GM21786 (cell line): ENCODE measurements at regions not wholly inside any gene's neighbourhood (a gene's known extent, or its start where the extent isn't known, plus 50 kb on each side); places are given as distances from the start of the nearest gene placed in this dataset.

Experiments
- ATAC-seq: cut with Tn5 transposase; IDR thresholded peaks from one replicate; pipeline ENCODE4 v1.9.1; 2021; ENCODE audit not compliant: unreplicated experiment

DNA sequence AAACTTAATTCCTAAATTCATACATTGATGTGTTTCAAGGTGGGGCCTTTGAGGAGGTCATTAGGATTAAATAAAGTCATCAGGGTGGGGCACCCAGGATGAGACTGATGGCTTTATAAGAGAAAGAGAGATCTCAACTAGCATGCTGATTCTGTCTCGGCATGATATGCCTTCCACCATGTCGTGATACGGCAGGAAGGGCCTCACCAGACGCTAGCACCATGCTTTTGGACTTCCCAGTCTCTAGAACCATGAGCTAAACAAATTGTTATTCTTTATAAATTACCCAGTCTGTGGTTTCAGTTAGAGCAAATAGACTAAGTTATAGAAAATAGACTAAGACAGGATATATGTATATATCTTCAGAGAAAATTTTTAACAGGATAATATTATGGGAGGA is 759.6 kb downstream of the MED13L start:
- ATAC-seq: no peak

DNA sequence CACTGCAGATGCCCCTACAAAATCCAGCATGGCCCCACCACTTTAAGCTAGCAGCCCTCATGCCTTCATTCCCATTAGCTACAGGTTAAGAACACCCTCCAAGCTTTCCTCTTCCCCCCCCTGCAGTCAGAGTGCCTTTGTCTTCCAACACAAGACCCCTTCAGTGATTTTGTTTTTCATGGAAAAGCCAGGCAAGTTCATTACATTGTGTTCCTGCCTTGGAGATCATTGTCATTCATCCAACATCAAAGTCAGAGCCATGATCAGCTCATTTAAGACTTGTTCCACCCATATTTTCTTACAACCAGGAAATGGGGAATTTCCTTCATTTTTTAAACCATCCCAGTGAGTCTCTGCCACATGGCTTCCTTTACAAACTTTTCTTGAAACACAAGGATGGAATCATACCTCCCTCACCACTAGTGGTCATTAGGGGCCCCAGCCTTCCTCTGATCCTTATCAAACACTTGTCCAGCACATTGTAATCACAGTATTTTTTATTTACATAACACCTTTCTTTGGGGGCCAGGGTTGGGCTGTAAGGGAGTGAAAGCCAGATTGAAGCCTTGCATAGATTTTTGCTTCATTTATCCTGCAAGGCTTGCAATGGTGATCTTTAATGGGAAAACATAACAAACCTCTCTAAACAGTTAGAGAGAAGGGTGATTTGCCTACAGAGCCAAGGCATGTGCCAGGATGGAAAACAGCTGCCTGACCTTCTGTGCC is 765.3 kb downstream of the MED13L start:
- no peak for ATAC-seq

- ATAC-seq: no peak
These were observed 766.2 kb downstream of the MED13L start for GRCh38 chr12:115511305-115511704.

GRCh38 chr12:115508990-115509389 is 768.5 kb downstream of the MED13L start:
- ATAC-seq: no peak

GRCh38 chr12:115507951-115508722 is 769.4 kb downstream of the MED13L start:
- no peak for ATAC-seq

DNA sequence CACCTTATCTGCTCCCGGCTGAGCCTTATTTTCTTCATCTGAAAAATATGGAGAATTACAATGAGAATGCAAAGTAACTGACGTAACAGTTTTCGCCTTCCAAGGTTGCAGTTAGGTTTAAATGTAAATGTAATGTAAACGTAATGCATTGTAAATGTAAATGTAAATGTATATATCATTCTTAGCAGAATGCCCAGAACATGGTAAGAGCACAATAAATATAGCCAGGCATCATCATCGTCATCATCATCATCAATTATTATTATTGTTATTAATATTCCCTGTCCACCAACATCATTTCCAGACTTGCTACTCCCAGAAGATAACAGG is 770.0 kb downstream of the MED13L start:
- no peak for ATAC-seq

GRCh38 chr12:115506822-115507559 is 770.5 kb downstream of the MED13L start:
- no peak for ATAC-seq

DNA sequence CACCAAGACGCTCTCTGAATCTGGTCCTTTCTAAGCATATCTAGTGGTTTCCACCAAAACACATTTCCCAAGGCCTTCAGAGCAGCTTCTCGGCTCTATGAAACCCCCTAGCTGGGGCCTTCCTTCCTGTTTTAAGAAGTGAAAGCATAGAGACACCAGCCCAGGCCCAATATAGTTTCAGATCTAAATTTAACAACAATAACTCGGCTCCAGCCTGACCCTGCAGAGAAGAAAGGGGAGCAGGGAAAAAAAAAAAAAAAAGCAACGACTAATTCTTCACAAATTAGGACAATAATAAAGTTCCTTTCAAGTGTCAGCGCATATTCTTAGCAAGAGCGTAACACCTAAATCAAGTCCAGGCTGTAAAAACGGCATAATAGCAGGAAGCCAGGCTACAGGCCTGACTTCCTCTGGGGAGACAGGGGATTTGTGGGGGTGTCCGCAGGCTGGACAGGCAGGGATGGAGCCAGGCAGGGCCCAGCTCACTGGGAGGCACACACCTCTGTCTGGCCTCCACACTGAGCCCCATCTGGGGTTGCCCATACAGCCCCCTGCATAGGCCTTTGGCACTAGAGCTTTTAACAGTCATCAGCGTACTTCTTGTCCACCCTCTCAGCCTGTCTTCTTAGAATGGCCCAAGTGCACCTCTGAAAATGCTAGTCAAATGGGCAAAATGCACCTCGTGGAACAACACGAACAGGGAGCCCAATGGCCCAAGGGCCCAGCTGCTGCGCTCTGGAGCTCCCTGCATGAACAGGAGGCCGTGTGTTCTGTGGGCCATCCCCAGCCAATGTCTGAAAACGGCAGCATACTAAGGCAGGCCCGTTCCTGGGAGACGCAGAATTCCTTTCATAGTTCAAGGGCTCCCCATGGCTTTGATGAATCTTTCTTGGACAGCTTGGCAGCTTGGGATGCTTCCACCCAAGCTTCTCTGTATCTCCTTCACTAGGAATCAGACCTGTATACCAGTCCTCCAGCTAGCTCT is 772.9 kb downstream of the MED13L start:
- ATAC-seq: peak; percentile 79

DNA sequence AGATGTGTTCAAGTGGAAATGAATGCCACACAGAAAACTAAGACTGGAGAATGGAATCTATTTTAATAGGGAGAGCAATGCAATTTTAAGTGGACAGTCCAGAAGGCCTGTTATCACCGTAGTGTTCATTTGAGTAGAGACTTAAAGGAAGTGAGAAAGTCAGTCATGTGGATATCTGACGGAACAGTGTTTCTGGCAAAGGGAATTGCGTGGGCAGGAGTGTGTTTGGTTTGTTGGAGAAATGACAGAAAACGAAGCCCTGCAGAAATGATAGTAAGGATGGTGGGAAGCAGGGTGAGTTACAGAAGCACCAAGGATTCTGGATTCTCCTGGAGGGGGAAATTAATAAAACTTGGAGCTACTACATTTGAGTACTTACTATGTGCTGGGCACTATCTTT is 776.6 kb downstream of the MED13L start:
- no peak for ATAC-seq

GRCh38 chr12:115495300-115495699 is 782.2 kb downstream of the MED13L start:
- ATAC-seq: no peak

DNA sequence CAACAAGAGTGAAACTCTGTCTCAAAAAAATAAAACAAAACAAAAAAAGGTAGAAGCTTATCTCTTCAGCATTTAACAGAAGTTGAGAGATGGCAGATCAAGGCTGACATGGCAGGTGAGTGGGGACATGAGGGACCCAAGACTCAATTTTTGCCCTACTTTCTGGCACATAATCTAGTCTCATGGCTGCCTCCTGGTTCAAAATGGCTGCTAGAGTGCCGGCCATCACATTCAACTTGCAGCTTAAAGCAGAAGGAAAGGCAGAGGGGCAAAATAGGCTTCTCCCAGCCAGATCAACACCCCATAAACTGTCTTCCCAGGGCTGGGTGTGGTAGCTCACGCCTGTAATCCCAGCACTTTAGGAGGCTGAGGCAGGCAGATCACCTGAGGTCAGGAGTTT is 784.9 kb downstream of the MED13L start:
- ATAC-seq: no peak

DNA sequence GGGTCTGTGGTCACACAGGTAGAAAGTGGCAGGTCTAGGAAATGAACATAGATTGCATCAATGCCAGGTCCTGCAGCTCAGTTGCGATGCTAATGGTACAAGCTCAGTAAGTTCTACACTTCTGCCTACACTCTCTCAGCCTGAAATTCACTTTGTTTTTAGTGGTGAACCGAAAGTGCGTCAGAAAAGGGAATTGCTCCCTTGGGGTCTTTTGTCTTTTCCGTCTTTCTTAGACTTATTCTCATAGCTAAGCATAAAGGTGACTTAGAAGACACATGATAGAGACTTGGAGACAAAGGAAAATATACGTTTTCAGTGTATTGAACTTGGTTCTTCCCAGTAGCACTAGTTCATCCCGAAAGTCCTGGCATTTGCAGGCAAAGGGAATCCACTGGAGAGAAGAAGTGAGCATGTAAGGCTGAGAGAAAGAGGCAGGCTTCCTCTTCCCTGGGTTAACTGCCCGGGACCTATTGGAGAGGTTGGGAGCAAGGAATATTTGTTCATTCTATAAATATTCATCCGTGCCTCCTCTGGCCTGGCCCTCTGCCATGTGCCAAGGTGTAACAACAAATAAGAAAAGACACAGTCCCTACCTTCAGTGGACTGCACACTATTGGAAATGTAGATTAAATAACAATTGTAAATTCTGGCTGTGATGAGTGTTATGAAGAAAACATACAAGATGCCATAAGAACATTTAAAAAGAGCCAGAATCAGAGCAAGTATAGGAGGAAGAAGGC is 785.8 kb downstream of the MED13L start:
- no peak for ATAC-seq

DNA sequence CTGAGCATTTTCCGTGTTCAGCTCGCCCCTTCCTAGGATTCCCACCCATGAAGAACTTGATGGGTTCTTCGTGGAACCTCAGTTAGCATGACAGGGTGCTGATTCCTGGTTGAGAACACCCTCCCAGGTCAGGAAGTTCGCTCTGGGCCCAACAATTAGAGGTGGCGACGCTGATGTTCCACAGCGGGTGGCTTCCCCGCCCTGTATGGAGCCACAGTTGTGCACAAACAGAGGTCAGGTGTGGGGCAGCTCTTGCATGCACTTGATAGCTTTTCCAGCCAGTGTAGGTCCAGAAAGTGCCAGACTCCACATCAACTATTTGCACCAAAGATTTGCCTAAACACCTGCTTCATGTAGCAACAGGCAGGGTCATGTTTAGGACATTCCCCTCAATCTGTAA is 788.2 kb downstream of the MED13L start:
- ATAC-seq: no peak

DNA sequence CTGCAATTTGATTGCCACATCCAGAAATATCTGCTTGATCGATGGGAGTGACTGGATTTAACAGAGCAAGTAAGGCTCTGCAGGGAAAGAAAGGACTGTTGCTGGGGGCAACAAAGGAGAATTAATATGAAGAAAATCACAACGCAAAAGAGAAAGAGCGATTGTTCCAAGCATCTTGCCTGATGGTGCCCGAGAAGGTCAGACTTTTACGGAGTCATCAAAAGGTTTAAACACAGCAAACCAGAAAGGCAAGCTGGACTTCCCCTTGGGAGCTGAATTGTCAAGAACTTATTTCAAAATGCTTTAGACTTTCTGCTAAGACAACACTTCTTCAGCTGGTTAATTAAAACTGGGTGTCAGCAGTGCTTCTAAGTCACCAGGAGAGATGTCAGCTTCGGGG is 791.5 kb downstream of the MED13L start:
- no peak for ATAC-seq

- ATAC-seq: no peak
These were observed 792.0 kb downstream of the MED13L start for GRCh38 chr12:115485503-115485902.

GRCh38 chr12:115482943-115483342 is 794.5 kb downstream of the MED13L start:
- no peak for ATAC-seq

GRCh38 chr12:115481141-115481540 is 796.4 kb downstream of the MED13L start:
- ATAC-seq: peak; percentile 80

GRCh38 chr12:115478505-115478904 is 794.5 kb upstream of the TBX3 start:
- ATAC-seq: no peak

DNA sequence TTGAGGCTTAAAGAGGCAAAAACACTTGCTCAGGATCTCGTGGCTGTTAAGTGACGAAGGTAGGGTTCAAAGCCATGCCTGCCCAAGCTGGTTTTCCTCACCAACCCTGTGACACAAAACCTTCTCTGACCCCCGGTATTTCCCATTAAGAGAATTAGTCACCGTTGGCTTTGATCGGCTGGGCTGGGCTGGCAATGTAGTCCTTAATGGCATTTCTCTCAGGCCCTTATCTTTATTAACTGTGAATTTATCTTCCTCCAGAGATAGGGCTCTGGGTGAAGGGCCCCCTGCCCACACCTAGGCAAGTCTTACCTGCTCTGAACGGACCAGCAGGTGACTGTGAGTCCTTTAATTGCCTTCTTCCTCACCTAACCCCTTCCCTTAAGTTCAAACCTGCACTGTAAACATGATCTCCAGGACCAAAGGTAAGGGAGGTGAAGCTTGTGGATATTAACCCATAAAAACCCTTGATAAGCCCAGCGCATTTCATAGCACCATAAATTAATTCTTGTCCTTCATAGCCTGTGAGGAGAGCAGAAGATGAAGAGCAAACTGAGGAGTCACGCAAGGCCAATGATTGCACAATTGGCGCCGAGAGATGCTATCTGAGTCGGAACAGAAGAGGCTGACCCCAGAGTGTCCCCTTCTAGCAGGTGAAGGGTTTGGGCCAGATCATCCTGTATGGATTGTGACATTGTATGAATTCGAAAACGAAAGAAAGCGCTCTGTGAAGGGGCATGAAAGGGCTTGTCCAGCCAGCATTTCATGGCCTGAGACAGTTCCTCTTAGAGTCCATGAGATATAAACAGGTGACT is 790.8 kb upstream of the TBX3 start:
- no peak for ATAC-seq
